GM21825 (cell line): ENCODE measurements at regions not wholly inside any gene's neighbourhood (a gene's known extent, or its start where the extent isn't known, plus 50 kb on each side); places are given as distances from the start of the nearest gene placed in this dataset.
"Not testable (repeated sequence)": the region's sequence is repeated elsewhere in the genome, so short reads cannot be mapped to it uniquely, and the experiment has no call there.

Experiments
- ATAC-seq: cut with Tn5 transposase; IDR thresholded peaks from one replicate; pipeline ENCODE4 v1.9.1; 2021; ENCODE audit warnings: mild to moderate bottlenecking, moderate library complexity; ENCODE audit not compliant: unreplicated experiment

DNA sequence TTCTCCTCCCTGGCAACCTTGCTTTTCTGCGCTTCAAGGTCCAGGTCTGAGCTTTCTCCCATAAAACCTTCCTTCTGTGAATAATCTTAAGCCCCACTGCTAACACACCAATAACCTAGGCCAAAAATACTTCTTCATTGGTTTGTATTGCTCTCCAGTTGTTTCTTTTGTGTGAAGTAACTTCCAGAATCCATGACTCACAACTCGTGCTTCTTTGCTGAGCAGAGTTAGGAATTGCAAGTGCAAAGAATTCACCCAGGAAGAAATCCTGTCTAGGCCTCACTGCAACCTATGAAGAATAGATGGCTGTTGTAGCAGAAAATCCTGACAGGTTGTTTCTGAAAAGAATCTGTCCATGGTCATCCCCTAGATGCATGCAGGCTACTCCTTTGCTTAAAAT is 295.7 kb downstream of the MED10 start:
- ATAC-seq = no peak

DNA sequence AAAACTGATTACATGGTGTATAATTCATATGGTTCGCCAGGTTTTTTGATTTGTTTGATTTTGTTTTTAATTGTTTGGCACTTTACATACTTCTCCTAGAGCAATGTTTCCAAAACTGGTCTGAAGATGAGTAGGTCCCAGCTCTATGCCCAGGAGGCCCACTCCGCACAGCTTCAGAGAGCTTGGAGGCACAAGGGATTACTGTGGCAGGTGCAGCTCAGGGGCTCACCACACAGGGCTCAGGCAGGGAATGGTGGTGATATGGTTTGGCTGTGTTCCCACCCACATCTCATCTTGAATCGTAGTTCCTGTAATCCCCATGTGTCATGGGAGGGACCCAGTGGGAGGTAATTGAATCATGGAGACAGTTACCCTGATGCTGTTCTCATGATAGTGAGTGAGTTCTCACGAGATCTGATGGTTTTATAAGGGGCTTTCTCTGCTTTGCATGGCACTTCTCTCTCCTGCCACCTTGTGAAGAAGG is 296.6 kb downstream of the MED10 start:
- ATAC-seq = no peak

DNA sequence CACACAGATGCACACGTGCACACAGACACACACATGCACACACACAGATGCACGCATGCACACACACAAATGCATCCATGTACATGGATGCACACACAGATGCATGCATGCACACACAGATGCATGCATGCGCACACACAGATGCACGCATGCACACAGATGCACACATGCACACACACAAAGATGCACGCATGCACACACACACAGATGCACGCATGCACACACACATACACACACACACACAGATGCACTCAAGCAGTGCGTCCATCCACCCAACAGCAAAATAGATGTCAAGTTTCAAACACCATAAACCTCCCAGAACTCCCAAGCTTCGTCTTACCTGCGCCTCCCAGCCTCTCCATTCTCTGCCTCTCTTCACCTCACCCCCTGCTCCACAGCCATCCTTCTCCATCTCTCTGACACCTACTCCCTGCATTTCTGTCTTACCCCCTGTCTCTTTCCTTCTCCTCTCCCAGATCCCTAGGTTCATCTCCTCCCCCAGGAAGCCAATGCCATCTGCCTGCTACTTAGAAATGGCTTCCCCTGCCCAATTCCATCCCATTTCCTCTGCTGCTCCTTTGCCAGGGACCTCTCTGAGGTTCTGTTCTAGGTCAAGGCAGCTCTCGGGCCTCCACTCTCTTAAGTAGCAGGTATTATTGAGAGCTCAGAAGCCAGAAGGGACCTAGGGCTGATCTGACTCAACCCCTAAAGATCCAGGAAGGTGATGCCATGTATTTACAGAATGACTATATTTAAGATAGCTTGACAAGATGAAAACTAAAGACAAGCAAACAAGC is 297.2 kb downstream of the MED10 start:
- ATAC-seq = no peak

DNA sequence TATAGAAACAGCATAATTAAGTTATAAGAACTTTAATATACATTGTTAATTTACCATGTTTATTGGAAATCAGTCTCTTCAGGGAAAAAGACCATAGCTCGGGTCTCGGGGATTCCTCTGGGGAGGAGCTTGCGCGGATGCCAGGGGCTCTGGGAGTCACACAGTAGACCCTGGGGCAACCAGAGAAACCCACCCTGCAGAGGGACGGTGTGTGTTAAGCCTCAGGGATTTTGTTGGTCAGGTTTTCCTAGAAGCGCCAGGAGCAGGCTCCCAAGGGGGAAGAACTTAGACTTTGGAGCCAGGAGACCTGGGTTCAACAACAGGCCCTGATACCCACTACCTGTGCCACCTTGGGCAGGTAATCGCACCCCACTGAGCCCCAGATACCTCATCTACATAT is 297.9 kb downstream of the MED10 start:
- ATAC-seq = no peak

DNA sequence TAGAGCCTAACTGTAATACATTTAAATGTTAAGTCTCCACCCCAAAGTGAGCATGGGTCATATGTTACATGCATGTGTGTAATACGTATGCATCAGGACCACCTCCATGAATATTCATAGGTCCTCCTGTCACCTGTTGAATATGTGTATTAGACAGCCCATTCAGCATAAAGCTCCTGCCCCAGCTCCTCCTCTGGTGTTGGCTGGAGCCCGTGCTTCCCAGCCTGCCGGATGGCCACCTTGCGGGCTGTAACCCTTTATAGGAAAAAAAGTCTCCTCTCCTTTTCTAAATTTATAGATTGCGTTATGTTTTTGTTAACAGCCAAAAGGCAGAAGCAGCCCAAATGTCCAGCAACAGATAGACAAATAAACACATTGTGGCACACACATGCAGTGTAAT is 299.5 kb downstream of the MED10 start:
- ATAC-seq = no peak

DNA sequence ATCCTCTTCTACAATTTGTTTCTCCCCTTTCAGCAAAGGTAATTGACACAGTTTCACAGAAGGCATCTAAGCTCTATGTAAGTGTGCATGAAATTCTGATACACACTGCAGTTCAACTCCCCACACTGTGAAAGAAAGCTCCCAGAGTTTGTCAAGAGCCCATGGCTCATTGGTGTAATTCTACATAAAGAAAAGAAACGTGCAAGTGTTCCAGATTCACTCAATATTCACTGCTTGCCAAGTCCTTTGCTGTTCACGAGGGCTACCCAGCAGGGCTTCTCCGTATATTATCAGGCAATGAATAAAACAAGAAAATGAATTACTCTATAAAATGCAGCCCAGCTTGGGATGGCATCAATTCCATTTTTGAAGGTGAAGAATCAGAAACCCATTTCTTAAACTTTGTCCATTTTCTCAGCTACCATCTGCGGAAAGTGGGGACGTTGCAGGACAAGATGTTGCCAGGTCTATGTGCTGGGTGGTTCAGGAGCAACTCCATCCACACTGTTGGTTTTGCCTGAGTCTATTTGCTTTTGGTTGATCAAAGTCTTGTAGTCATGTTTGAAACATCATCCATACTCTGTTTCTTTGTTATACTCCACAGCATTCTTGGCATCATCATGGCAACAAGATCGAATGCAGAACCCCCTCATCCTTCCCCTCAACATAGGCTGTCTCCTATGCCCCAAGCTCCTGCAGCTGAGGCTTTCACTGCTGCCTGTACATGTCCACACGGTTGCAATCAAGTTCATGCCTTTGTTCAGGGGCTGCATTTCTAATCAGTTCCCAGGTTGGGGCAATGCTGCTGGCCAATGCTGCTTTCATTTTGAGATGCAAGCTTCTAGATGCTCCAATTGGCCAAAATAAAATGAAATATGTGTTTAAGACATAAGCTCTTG is 301.8 kb downstream of the MED10 start:
- ATAC-seq = no peak

DNA sequence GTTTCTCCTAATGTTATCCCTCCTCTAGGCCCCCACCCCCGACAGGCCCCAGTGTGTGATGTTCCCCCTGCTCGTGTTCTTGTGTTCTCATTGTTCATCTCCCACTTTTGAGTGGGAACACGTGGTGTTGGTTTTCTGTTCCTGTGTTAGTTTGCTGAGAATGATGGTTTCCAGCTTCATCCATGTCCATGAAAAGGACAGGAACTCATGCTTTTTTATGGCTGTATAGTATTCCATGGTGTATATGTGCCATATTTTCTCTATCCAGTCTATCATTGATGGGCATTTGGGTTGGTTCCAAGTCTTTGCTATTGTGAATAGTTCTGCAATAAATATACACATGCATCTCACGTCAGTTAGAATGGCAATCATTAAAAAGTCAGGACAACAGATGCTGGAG is 305.9 kb downstream of the MED10 start:
- ATAC-seq = not testable (repeated sequence)

DNA sequence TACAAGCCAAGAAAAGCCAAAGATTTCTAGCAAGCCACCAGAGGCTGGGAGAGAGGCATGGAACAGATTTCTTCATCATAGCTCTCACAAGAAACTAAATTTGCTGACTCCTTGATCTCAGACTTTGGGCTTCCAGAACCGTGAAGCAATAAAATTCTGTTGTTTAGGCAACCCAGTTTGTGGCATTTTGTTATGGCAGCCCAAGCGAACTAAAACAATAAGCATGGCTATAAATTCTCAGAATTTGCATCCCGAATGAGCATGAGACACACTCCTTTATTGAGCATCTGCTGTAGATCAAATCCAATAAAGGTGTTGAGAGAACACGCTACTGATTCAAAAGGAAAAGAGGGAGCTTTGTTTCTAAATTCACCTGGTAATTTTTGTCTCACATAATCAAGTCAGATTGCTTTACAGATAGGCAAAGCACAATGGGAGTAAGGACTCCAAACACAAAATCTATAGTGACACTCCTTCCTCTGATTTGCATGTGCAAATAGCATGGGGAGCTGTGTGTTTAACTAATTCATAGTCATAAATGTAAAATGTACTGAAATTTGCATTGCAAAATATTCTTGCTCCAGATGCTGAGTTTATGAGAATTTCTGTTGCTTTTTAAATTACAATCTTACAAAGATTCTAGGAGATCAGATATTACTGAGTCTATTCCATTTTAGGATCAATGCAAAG is 308.7 kb downstream of the MED10 start:
- no peak for ATAC-seq

DNA sequence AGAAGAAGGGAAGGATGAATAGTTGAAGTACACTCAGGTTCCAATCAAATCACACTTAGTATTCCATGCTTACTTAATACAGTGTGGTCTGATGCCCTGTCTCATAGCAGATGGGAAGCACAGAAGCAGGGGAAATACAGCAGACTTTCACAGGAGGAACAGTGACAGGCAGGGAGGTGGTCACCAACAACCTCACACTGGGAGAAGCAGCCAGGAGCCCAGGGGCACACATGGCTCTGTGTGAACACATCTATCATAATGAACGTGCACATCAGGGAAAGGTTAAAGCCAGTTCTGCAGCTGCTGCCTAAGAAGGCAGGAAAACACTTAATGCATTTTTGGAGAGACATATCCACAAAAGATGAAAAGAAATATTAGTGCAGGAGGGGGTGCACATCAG is 312.3 kb downstream of the MED10 start:
- ATAC-seq = no peak

DNA sequence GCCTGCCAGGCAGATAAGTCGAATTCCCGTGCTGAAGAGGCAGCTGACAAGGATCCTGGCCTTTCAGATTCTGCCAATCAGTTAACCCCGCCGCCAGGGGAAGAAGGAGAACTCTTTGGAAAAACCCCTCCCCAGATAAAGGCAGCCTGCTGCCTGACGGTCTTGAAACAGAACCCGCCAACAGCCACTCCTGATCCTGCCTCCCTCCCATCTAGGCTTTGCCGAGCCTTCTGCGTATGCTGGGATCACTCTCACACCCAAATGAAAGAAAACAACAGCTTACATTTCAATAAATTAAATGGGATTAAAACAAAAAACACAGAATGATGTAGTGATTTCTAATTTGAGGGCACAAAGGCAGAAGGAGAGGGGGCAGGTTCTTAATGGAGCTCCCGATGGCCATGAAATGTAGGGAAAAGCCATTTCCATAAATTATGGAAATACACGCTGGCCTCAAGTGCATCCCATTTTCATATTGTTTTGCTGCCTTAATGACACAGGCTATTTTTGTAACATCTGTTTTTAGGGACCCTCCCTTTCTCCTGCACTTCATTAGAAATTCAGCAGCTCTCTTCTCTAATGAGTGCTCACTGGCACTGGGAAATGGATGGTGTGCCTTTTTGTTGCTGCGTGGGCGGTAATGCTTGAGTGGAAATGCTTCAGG is 319.1 kb downstream of the MED10 start:
- no peak for ATAC-seq

DNA sequence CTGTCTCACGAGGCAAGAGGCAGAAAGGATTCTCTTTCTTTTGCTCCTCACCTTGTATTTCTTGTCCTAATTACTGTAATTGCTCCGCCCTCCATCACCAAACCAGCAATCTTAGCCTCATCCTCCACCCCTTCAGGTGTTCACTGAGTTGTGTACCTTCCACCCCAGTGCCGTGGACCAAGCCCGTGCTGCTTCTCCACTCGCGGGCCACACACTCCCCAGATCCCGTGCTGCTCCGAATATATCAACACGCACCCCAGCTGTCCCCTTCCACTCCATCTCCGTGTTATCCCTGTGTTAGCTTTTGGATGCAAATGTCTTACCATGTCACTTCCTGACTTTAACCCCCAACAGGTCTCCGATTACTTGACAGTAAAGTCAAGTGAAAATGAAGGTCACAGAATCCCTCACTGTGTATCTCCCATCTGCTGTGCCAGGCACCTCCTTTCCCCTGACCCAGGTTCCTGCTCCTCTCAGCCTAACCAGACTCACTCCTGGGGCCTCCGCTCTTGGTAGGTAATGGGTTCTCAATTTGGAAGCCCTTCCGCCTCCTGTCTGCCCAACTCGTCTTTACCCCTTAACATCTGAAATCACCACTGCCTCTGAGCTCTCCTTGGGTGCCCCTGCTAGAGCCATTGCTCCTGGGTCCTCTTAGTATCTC is 320.2 kb downstream of the MED10 start:
- ATAC-seq = no peak

DNA sequence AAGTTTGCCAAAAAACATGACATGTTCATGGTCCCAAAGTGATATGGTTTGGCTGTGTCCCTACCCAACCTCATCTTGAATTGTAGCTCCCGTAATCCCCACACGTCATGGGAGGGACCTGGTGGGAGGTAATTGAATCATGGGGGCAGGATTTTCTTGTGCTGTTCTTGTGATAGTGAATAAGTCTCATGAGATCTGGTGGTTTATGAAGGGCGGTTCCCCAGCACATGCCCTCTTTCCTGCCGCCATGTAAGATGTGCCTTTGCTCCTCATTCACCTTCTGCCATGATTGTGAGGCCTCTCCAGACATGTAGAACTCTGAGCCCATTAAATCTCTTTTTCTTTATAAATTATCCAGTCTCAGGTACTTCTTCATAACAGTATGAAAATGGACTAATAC is 322.1 kb downstream of the MED10 start:
- no peak for ATAC-seq

DNA sequence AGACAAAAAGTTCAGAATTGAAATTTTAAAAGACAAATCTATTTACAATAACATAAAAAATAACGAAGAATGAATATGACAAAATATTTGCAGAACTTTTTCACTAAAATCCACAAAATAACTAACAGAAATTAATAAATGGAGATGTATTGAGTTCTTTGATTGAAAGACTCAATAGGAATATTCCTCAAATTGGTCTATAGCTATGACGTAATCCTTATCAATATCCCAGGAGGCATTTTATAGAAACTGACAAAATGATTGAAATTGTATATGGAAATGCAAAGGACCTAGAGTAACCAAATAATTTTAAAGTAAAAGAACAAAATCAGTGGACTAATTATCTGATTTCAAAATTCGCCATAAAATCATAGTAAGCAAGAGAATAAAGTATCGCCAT is 328.7 kb downstream of the MED10 start:
- ATAC-seq = no peak

DNA sequence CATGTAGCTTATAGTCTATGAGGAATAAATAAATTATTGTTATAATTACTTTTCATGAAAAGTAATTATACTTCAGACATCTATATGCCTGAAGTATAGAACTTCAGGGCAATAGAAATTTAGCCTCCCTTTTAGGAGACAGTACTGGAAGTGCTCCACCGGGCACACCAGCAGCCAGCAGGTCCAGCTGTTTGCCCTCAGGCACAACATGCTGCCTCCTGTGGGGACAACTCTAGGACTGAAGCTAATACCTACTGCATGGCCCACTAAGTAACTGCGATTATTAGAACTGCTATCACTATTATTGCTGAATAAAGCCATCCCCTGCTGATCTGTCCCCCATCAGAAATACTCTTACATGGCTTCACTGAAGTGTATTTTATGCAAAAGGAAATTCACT is 329.6 kb downstream of the MED10 start:
- ATAC-seq = no peak

DNA sequence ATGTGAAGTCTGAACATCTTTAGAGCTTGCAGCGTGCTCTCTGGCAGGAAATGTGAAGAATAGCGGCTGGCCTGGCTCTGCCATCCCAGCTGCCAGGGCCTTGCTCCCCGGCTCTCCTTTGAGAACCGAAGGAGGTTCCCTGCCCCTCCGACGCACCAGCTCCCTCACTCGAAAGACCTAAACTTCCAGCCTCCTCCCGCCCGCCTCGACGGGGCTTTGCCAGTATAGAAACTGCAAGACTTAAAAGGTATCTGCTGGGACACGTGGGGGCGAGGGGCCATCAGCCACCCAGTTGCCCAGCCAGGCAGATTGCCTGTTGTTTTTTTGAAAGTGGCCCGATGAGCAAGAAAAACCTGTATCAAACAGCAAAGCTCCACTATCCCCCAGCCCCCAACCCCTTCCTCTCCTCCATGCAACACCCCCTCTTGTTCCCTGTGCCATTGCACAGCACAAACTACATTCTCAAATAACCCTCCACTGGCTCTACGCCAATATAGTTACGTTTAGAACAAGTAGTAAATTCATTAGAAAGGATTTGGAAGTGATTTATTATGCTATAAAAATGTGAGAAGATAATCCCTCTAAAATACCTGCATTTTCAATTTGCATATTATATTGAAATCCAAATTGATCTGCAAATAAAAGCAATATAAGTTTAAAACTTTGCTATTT is 331.9 kb downstream of the MED10 start:
- ATAC-seq = no peak

DNA sequence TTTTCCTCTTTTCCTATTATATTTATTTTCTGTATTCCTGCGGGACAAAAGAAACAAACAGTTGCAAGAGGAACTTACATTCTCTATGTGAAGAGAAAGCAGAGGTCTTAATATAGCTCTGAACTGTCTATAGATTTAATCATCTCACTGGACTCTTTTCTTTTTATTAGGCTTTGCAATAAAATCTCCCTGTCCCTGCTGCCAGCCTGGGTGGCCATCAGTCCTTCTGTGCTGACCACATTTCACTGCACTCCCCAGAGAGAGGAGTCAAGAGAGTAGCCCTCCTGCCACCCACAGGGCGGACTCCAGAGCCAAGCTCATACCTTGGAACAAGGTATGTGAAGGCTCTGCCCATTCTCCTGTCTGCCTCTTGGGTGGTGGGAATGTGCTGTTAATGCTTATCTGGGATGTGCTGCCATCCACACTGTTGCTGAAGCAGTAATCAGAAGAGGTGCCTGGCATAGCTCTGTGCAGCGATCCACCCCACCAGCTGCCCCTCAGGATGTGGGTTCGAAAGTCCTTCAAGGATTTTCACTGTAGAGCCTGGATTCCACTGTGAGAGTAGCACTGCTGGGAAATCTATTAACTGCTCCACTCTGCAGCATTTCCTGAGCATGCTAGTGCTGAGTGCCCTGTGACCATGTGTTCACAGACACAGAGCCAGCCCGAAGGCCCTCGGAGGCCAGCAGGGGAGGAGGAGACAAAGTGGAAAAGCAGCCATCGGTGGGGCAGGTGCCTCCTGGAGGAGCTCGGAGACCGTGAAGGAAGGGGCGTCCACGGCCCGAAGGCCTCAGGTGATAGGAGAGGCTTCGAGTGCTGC is 334.6 kb downstream of the MED10 start:
- ATAC-seq = no peak

DNA sequence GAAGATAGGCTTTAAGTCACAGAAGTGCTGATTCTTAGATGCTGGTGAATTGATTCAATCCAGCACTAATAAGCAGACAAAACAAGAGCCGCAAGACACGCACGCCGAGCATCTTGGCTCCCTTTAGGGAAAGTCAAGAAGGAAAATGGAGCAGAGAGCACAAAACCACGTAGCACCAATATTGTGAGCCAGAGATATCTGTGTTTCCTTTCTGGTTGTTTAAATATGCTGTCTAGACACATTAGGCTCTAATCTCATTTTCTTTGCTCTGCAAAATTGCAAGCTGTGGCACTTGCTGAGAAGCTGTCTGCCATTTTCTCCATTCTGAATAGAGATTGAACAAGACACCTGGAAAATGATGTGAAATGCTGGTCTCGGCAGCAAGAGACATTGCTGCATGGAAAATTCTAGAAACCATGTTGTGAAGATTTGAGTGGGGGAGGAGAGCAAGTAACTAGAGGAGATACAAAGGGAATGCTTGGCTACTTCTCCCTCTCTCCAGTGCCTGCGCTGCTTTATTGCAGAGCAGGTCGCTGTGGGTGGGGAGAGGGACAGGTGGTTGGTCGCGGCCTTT is 336.3 kb downstream of the MED10 start:
- no peak for ATAC-seq

DNA sequence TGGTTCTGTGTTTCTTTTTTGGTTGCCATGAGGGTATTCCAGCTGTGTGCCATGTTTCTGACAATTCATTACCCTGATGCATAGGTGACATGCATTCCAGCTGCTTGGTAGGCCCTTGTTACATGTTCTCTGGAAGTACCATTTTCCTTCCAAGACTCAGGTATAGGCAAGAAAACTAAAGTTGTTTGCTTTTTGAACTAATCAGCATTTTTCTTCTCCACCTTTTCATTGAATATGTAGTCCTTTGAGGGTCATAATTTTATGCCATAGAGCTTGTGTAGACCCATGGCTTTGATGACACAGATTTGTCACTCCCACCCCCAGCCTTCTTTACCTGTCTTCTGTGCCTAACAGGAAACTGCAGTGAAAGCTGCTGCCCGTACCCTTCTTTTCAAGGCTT is 339.2 kb downstream of the MED10 start:
- no peak for ATAC-seq

DNA sequence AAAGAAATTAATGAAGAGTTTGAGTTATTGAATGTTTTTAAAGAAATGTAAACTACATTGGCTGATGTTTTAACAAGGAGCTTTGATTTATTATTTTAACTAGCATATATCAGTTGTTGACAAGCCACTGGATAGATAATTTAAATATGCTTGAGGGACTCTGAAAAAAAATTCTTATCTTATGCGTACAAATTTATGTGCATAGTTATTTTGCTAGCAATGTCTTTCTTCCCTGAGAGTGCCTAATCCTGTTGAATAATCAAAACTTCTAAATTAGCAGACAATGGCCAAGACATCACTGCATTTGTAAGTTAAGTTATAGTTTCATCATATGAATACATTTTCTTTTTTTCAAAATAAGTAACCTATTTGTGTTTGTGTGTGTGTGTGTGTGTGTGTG is 342.3 kb downstream of the MED10 start:
- ATAC-seq = no peak
